MG63 (cell line): ENCODE measurements at regions not wholly inside any gene's neighbourhood (a gene's known extent, or its start where the extent isn't known, plus 50 kb on each side); places are given as distances from the start of the nearest gene placed in this dataset.
A peak's percentile ranks its signal among the peaks of the same experiment; 100 is the strongest.
"Not testable (repeated sequence)": the region's sequence is repeated elsewhere in the genome, so short reads cannot be mapped to it uniquely, and the experiment has no call there.

Experiments
- DNase-seq: peaks from one replicate; pipeline ENCODE4 v3.0.0-alpha.2; 2020
- H3K27me3 ChIP-seq: fragments of 250-450 bp; sonication (Bioruptor Pico); 2 replicates; pipeline ENCODE4 v1.5.1; 2020; ENCODE audit warnings: mild to moderate bottlenecking, moderate library complexity
- H3K36me3 ChIP-seq: fragments of 250-450 bp; sonication (Bioruptor Pico); 2 replicates; pipeline ENCODE4 v1.5.1; 2020; ENCODE audit warnings: mild to moderate bottlenecking, moderate library complexity
- H3K4me3 ChIP-seq: fragments of 250-450 bp; sonication (Bioruptor Pico); 2 replicates; pipeline ENCODE4 v1.5.1; 2020; ENCODE audit warnings: mild to moderate bottlenecking, moderate library complexity
- H3K9me3 ChIP-seq: fragments of 250-450 bp; sonication (Bioruptor Pico); 2 replicates; pipeline ENCODE4 v1.5.1; 2020; ENCODE audit warnings: mild to moderate bottlenecking, moderate library complexity

DNA sequence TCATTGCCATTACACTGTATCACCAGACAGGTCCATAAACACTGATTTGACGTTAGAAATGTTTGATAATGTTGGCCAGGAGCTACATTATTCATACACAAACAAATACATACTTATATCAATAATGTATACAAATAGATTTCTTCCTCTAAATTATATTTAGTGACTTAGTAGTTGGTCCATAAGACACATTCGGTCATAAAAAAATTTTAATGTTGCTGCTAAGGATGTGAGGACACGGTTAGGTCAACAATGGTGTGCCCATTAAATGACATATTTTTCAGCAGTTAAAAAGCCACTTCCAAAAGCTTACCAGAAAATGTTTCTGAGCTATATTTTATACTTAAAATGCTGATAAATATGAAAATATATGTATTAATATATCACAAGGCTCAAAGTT is 1148.7 kb upstream of the TMEM132C start:
- Histone ChIP-seq H3K36me3 (no peaks in the 10 kb centered on the region), H3K4me3 (no peak overlapping the region), H3K27me3 (no peaks in the 10 kb centered on the region), H3K9me3 (no peaks in the 10 kb centered on the region)
- no peak for DNase-seq

DNA sequence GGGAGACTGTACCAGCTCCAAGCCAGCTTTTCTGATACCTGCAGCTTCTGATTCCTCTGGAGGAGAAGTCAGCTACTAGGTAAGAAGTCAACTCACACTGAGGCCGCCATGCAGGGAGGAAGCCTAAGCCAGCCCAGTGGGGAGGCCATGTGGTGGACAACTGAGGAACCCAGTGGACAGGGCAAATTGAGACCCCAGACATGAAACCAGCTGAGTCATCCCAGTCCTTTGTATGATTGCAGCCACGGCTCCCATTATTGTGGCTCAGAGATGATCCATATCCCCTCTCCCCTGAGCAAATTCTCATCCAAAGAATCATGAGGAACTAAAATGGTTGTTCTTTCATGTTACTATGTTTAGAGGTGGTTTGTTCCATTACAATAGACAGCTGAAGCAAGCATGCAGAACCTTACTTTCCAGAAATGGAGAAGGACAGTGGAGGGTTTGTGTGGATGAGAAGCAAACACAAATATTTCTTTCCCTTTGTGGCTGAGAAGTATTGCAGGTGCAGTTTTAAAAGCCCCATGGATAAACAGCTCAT is 1147.3 kb upstream of the TMEM132C start:
- DNase-seq = no peak
- no peaks in the 10 kb centered on the region for H3K36me3 ChIP-seq
- no peak overlapping the region for H3K4me3 ChIP-seq
- no peaks in the 10 kb centered on the region for H3K9me3 ChIP-seq
- H3K27me3 ChIP-seq = no peaks in the 10 kb centered on the region

DNA sequence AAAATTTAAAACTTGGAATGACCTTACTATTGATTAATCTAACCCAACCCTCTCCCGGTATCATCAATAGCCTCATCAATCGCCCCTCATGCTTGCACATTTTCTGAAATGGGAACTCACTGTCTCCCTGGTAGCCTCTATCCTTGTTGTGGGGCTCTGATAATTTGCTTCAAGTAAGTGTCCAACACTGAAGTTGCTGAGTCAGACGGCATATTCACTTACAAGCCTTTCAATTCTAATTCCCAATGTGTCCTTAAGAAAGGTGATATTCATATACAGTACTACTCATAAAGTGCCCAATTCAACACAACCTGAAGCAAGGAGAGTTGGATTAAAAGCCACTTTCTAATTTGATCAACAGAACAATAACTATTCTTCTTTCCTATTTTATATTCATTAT is 1146.1 kb upstream of the TMEM132C start:
- Histone ChIP-seq H3K36me3 (no peaks in the 10 kb centered on the region), H3K27me3 (no peaks in the 10 kb centered on the region), H3K4me3 (no peak overlapping the region), H3K9me3 (no peaks in the 10 kb centered on the region)
- no peak for DNase-seq

DNA sequence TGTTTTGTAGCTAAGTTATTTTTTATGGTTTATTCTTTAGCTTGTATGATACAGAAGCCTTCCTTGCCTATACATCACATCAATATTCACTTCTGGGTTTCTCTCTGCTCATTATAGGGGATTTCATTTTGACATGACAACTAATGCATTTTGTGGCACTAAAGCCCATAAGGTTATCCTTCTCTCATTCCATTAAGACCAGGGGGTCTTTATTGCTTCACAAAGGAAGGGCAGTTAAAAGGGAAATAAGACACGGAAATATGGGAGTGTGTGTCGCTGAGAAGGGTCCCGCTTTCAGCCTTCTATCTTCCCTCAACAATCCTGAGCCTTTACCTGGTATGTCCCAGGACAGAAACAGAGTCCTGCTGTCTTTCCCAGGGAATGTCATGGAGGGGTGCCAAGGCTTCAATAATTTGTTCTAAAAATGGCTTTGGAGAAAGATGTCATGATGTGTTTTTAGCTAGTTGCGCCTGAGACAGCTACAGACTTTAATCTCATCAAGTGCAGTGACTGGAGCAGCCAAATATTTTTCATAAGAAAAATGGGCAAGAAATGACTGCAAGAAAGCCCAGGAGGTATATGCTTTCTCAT is 1145.4 kb upstream of the TMEM132C start:
- no peaks in the 10 kb centered on the region for H3K36me3 ChIP-seq
- no peaks in the 10 kb centered on the region for H3K9me3 ChIP-seq
- no peak for DNase-seq
- no peak overlapping the region for H3K4me3 ChIP-seq
- no peaks in the 10 kb centered on the region for H3K27me3 ChIP-seq

DNA sequence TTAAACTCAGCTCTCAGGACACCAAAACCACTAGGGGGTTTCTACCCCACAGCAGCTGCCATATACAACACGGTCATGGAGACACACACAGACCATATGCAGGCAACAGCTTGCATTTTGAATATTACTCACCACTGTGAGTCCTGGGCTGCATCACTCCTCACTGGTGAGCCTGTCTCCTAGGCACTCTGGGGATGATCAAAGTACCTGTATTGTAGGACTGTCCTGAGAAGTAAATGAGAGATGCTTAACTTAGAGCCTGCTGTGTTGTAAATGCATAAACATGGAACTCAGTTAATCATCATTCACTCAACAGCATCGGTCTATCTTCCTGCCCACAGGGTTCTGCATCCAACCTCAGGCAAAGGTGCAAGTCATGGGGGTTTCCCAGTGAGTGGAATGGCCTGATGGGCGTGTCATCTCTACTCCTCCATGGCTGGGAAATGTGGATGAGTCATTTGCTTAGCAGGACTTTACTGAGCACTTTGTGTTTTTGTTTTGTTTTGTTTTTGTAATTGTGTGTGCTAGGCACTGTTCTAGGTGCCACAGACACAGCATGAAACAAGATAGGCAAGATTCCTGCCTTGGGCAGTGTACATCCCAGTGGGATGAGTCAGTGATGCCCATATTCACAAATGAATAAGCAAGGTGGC is 1141.2 kb upstream of the TMEM132C start:
- DNase-seq = peak; percentile 88
- Histone ChIP-seq H3K36me3 (no peaks in the 10 kb centered on the region), H3K9me3 (no peaks in the 10 kb centered on the region), H3K27me3 (no peaks in the 10 kb centered on the region), H3K4me3 (no peak overlapping the region)

DNA sequence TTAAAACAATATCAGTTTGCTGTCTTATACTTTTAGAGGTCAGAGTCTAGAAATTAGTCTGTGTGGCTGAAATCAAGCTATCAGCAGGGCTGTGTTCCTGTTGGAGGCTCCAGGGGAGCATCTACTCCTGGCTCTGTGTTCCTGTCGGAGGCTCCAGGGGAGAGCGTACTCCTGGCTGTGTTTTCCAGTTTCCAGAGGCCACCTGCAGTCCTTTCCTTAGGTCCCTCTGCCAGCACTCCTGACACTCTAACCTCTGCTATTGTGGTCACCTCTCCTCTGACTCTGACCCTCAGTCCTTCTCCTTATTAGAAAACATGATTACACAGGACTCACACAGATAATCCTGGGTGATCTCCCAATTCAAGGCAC is 1140.7 kb upstream of the TMEM132C start:
- Histone ChIP-seq H3K9me3 (no peaks in the 10 kb centered on the region), H3K4me3 (no peak overlapping the region), H3K36me3 (no peaks in the 10 kb centered on the region), H3K27me3 (no peaks in the 10 kb centered on the region)
- no peak for DNase-seq

DNA sequence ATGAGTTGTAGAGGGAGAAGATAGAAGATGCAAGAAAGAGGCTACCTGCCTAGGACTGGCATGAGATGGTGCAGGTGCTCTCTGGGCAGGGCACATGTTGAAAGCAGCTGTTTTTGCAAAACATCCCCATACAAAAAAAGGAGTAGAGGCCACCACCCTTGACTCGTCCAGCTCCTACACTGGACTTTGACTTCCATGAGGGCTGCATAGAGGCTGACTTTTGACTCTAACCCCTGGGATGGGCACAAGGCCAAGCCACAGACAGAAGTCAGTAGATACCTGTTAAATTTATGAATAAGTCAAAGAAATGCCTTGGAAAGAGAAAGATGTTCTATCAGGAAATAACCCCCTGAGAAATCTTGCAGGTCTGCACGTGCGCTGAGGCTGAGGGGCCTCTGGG is 1139.1 kb upstream of the TMEM132C start:
- DNase-seq = no peak
- H3K36me3 ChIP-seq = no peaks in the 10 kb centered on the region
- H3K4me3 ChIP-seq = no peak overlapping the region
- H3K27me3 ChIP-seq = no peaks in the 10 kb centered on the region
- no peaks in the 10 kb centered on the region for H3K9me3 ChIP-seq

DNA sequence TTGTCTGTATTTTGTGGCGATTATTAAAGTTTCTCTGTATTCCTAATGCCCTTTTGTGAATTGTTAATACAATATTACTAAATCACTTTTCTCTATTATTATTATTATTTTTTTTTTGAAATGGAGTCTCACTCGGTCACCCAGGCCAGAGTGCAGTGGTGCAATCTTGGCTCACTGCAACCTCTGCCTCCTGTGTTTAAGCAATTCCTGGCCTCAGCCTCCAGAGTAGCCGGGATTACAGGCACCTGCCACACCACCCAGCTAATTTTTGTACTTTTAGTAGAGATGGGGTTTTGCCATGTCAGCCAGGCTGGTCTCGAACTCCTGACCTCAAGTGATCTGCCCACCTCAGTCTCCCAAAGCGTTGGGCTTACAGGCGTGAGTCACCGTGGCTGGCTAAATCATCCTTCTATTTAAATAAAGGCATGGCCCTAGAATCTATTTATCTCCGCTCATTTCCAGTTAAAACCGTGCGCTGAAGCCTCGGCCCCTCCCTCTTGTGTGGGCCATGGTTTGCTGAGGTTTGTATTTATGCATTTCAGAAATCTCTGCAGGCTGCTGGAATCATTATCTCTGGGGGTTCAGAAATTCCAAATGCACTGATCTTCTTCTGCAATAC is 1136.4 kb upstream of the TMEM132C start:
- DNase-seq = peak; percentile 6
- Histone ChIP-seq H3K27me3 (no peaks in the 10 kb centered on the region), H3K4me3 (no peak overlapping the region), H3K9me3 (no peaks in the 10 kb centered on the region; the same call in 1 of the 2 replicates), H3K36me3 (no peaks in the 10 kb centered on the region)

DNA sequence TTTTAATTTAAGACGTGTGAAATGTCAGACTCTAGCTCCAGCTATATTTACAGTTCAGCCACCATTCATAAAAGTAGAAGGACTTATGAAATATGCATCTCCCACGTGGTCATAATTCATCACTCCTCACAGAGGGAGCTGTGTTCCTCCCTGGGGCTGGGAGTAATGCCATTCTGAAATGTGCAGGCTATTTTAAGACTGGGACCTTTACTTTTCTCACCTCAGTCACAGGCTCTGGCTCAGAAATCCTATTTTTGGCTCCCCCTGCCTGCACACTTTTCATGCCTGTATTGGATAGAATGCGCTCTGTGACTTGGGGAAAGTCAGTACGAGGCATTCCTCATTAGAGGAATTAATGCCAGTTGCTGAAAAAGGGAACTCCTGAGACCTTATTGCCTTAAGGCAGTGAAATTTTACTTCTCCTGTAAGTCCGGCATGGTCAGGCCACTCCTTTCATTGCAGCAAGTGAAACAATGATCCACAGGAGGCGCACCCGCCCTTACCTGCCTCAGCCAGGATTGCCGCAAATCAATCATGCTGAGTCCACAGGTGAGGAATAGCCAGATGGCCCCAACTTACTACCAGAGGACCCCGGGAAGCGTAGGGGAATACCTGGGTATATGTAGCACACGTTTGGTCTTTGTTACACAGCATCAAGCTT is 1133.2 kb upstream of the TMEM132C start:
- no peak for DNase-seq
- Histone ChIP-seq H3K9me3 (no peaks in the 10 kb centered on the region; the same call in 1 of the 2 replicates), H3K4me3 (no peak overlapping the region), H3K36me3 (no peaks in the 10 kb centered on the region), H3K27me3 (no peaks in the 10 kb centered on the region)

DNA sequence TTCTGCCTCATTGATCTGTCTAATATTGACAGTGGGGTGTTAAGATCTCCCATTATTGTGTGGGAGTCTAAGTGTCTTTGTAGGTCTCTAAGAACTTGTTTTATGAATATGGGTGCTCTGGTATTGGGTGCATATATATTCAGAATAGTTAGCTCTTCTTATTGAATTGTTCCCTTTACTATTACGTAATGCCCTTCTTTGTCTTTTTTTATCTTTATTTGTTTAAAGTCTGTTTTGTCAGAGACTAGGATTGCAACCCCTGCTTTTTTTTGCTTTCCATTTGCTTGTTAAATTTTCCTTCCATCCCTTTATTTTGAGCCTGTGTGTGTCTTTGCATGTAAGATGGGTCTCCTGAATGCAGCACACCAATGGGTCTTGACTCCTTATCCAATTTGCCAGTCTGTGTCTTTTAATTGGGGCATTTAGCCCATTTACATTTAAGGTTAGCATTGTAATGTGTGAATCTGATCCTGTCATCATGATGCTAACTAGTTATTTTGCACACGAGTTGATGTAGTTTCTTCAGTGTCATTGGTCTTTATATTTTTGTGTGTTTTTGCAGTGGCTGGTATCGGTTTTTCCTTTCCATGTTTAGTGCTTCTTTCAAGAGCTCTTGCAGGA is 1126.0 kb upstream of the TMEM132C start:
- H3K27me3 ChIP-seq, H3K36me3 ChIP-seq, DNase-seq, H3K9me3 ChIP-seq, H3K4me3 ChIP-seq: not testable (repeated sequence)

DNA sequence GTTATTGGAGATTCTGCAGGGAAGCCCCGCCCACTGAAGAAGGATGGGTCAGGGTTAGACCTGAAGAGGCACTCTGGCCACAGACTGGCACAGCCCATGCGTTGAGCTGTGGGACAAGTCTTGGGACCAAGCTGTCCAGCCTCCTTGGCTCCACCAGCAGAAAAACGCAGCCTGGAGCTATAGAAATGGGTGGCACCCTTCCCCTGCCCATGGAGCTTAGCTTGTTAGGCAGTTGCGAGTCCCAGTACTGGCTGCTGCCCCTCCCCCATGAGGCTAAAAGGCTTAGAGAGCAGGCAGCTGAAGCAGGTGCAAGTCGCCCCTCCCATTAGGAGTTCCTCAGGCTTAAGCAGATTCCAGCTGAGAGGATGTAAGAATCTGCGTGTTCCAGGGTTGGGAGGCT is 1124.0 kb upstream of the TMEM132C start:
- no peak for DNase-seq
- H3K36me3 ChIP-seq = no peaks in the 10 kb centered on the region
- H3K27me3 ChIP-seq = no peaks in the 10 kb centered on the region
- H3K4me3 ChIP-seq = no peak overlapping the region
- peaks cover 1% of the 10 kb centered on the region; the same call in 1 of the 2 replicates for H3K9me3 ChIP-seq

DNA sequence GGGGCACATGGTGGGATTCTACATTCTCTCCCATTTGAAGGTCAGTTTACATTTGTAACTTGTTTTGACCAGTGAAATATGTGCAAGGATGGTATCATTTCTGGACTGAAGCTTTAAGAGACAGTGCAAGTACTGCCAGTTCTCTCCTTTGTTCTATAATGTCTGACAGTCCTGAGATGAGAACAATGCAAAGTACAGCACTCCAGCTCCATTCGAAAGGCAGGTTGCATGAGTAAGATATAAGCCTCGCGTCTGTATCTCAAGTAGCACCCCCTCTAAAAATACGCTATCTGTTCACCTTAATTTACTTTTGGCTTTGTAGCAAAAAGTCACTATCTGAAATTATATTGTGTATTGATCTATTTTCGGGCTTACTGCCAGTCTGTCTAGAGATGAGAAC is 1122.2 kb upstream of the TMEM132C start:
- Histone ChIP-seq H3K9me3 (peaks cover 1% of the 10 kb centered on the region; the same call in 1 of the 2 replicates), H3K27me3 (no peaks in the 10 kb centered on the region), H3K36me3 (no peaks in the 10 kb centered on the region), H3K4me3 (no peak overlapping the region)
- no peak for DNase-seq

DNA sequence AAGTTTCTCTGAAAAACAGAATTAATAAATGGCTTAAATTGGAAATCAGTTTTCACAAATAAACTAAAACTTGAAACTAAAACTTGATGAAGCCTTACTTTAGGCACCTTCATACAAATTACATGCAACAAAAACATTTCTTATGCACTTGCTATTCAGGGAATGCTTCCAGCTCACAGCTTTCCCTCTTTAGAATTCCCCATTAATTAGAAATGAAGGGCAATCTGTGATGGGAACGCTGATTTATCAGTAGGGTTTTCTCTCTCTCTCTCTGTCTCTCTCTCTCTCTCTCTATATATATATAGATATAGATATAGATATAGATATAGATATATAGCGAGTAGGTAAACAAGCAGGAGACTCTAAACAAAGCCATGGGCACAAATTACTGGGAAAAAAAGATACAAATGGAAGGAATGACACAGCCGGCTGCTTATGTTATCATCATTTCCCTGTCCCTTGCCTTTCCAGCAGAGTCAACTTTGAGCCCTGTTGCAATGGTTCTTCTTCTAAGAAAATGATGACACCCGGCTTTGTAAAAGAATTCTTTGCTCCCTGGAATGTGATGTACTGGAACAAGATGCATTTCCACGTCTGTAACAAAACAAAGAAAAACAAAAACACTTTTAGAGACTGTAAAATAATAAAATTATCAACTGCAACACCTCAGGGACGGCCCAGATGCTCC is 1121.6 kb upstream of the TMEM132C start:
- Histone ChIP-seq H3K36me3 (no peaks in the 10 kb centered on the region), H3K27me3 (no peaks in the 10 kb centered on the region), H3K4me3 (peak overlapping the region; percentile 48), H3K9me3 (peaks cover 1% of the 10 kb centered on the region; the same call in 1 of the 2 replicates)
- no peak for DNase-seq

DNA sequence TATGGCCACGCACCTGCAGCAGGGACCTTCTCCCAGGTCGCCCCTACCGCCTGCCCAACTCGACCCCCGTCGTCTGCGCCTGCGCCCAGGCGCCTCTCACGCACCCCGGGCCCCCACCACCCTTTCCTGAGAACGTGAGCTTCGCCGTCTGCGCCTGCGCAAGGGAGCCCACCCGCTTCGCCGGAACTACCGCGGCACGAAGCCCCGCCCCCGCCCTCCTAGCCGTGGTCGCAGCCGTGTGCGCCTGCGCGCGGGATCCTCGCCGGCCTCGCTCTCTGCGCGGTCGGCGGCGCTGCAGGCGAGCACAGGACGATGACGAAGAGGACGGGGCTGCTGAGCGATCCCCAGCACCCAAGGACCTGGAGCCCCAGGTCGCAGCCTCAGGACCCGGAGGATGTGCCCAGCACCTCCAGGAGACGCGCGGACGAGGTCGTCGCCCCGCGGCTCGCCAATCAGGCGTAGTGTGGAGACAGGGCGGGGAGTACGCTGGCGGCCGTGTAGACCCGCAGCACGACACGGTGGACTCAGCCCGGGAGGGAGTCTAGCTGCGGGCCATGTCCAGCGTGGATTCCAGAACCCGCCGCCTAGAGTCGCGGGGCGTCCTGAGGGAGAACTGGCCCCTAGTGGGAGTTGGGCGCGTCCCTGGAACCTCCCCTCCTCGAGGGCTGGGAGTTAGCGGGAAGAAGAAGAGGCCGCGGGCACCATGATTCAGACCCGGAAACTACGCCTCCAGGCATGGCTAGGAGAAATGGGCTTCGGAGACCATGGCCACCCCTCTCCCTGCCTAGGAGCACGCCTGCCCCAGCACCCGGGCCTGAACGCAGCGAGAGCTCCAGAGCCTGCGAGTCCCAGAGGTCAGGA is 1120.8 kb upstream of the TMEM132C start:
- Histone ChIP-seq H3K4me3 (peak overlapping the region; percentile 48), H3K36me3 (no peaks in the 10 kb centered on the region), H3K9me3 (no peaks in the 10 kb centered on the region), H3K27me3 (no peaks in the 10 kb centered on the region)
- DNase-seq = peak; percentile 70

DNA sequence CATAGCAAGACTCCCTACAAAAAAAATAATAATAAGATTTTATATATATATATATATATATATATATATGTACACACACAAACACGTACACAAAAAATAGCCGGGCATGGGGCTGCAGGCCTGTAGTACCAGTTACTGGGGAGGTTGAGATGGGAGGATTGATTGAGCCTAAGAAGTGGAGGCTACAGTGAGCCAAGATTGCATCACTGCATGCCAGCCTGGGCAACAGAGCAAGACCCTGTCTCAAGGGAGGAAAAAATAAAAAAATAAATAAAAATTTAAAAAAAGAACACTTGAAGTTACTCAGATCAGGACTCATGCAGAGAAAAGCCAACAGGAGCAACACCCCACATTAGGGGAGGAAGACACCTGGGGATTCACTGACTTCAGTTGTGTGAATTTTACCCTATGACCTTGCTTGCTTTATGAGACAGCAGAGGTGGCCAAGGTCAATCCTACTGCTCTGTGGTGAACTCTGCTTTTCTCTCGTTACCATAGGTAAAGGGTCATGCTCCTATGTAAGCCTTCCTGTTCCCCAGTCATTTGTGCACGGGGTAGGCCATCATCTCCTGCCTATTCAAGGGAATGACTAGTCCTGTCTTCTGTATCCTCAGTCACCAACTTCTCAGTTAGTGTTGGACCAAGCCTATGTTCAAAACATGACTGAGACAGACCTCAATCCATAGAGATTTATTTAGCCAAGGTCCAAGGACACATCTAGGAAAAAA is 1119.8 kb upstream of the TMEM132C start:
- no peaks in the 10 kb centered on the region for H3K9me3 ChIP-seq
- no peaks in the 10 kb centered on the region for H3K36me3 ChIP-seq
- no peaks in the 10 kb centered on the region for H3K27me3 ChIP-seq
- no peak for DNase-seq
- H3K4me3 ChIP-seq = no peak overlapping the region
